ENCODE measurements at regions not wholly inside any gene's neighbourhood (a gene's known extent, or its start where the extent isn't known, plus 50 kb on each side); places are given as distances from the start of the nearest gene placed in this dataset.

DNA sequence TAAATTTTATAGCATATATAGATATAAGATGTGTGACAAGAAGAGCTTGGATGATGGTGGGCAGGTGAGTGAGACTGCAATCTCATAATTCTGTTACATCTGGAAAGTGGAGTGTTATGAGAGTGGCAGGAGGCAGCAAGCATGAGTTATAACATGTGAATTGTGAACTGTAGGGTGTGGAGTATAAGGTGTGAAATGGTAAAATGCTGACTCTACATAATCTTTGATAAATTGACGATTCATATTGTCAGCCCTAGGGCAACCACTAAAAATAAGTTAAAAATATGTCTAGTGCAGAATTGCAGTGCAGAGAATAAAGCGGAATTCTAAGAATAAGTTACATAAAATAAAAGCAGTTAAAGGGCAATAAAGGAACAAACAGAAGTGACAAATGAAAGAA is 74.8 kb upstream of the AKR1E2 start:
- no peak for ATAC-seq
- Histone ChIP-seq H3K9me3 (ENCODE audit: control insufficient read depth, insufficient read depth, low read depth, low read length) (peaks cover 3% of the 10 kb centered on the region; the same call in 1 of the 2 replicates), H3K27me3 (ENCODE audit: control insufficient read depth, insufficient read depth, low read length) (no peaks in the 10 kb centered on the region), H3K4me3 (ENCODE audit: low read depth in 2 of 2, low read length in 2 of 2) (no peak overlapping the region), H3K36me3 (ENCODE audit: control insufficient read depth, insufficient read depth, low read length) (no peaks in the 10 kb centered on the region; the same call in 1 of the 2 replicates), H3K4me1 (ENCODE audit: control insufficient read depth, insufficient read depth, low read length) (no peaks in the 10 kb centered on the region), H3K27ac (ENCODE audit: low read length) (no peak overlapping the region)
- intact Hi-C loops (cut with micrococcal nuclease; ENCODE audit: unreplicated experiment) (no loop called here), in situ Hi-C loops (cut with HindIII; ENCODE audit: low pct_unique_long_range_greater_than_20kb, low sequenced_read_pairs) (no loop called here)
- no peak for TF ChIP-seq SIN3A (IDR thresholded peaks at IDR 0.05; ENCODE audit: borderline replicate concordance, insufficient read depth, low read depth, low read length)
- no peak for TF ChIP-seq POLR2AphosphoS5 (IDR thresholded peaks at IDR 0.05; ENCODE audit: low read depth, low read length)
- TF ChIP-seq REST (IDR thresholded peaks at IDR 0.05; ENCODE audit: insufficient read depth in 1 of 2, low read depth in 2 of 2, low read length in 1 of 2) = no peak
- TF ChIP-seq CTCF (IDR thresholded peaks at IDR 0.05) = no peak
- TF ChIP-seq TCF7L2 (IDR thresholded peaks at IDR 0.05; ENCODE audit: low read depth, low read length) = no peak
- BruUV-seq (replicated peaks) = no TSS peak
- no peak for DNase-seq (ENCODE audit: low read depth, low spot score)
- POLR2A ChIA-PET = no interaction called here
- CTCF ChIA-PET = no interaction called here

DNA sequence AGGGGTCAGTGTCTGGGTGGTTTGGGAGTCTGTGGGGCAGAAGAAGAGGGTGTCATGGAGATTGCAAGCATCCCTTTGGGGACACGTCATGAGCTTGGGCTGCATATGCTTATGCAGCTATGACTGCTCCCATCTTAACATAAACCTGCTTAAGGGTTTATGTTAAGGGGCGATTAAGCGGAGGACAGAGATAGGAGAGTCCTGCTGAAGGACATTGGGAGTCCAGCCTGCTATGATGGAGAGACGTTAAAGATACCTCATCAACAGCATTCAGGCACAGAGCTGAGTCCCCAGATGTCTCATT is 76.8 kb upstream of the AKR1E2 start:
- peaks cover 3% of the 10 kb centered on the region; the same call in 1 of the 2 replicates for H3K9me3 ChIP-seq (ENCODE audit: control insufficient read depth, insufficient read depth, low read depth, low read length)
- ATAC-seq = no peak
- in situ Hi-C loops (cut with HindIII; ENCODE audit: low pct_unique_long_range_greater_than_20kb, low sequenced_read_pairs) (no loop called here), intact Hi-C loops (cut with micrococcal nuclease; ENCODE audit: unreplicated experiment) (no loop called here)
- no peak for TF ChIP-seq REST (IDR thresholded peaks at IDR 0.05; ENCODE audit: insufficient read depth in 1 of 2, low read depth in 2 of 2, low read length in 1 of 2)
- no peak for TF ChIP-seq TCF7L2 (IDR thresholded peaks at IDR 0.05; ENCODE audit: low read depth, low read length)
- no peak for TF ChIP-seq SIN3A (IDR thresholded peaks at IDR 0.05; ENCODE audit: borderline replicate concordance, insufficient read depth, low read depth, low read length)
- no peak for TF ChIP-seq CTCF (IDR thresholded peaks at IDR 0.05)
- no peak for TF ChIP-seq POLR2AphosphoS5 (IDR thresholded peaks at IDR 0.05; ENCODE audit: low read depth, low read length)
- POLR2A ChIA-PET = no interaction called here
- H3K36me3 ChIP-seq (ENCODE audit: control insufficient read depth, insufficient read depth, low read length) = no peaks in the 10 kb centered on the region; the same call in 1 of the 2 replicates
- no peak for DNase-seq (ENCODE audit: low read depth, low spot score)
- no TSS peak for BruUV-seq (replicated peaks)
- H3K4me1 ChIP-seq (ENCODE audit: control insufficient read depth, insufficient read depth, low read length) = no peaks in the 10 kb centered on the region
- CTCF ChIA-PET = no interaction called here
- no peak overlapping the region for H3K4me3 ChIP-seq (ENCODE audit: low read depth in 2 of 2, low read length in 2 of 2)
- no peak overlapping the region for H3K27ac ChIP-seq (ENCODE audit: low read length)
- no peaks in the 10 kb centered on the region for H3K27me3 ChIP-seq (ENCODE audit: control insufficient read depth, insufficient read depth, low read length)

Data from Panc1 (cell line).